Loucy (cell line): ENCODE measurements at regions not wholly inside any gene's neighbourhood (a gene's known extent, or its start where the extent isn't known, plus 50 kb on each side); places are given as distances from the start of the nearest gene placed in this dataset.

ENCODE experiments used
- CTCF ChIP-seq: fragments of 200-600 bp; sonication (generic); conservative IDR thresholded peaks from 2 replicates; pipeline ENCODE4 v1.5.1; 2014; ENCODE audit warnings: mild to moderate bottlenecking, antibody characterized with exemption, low read length
- EZH2phosphoT487 ChIP-seq: fragments of 200-600 bp; IDR thresholded peaks from 2 replicates; pipeline ENCODE4 v1.6.1; 2018; ENCODE audit warnings: antibody characterized with exemption, mild to moderate bottlenecking, moderate library complexity, borderline replicate concordance

- no peak for TF ChIP-seq CTCF
- no peak for TF ChIP-seq EZH2phosphoT487
Measured at GRCh38 chr18:41231681-41232080, 723.4 kb upstream of the PIK3C3 start.
